ENCODE measurements at regions not wholly inside any gene's neighbourhood (a gene's known extent, or its start where the extent isn't known, plus 50 kb on each side); places are given as distances from the start of the nearest gene placed in this dataset.

GRCh38 chr22:49575703-49576081, 252.0 kb downstream of the BRD1 start:
- TF ChIP-seq OSR1 (CRISPR knock-in tag; IDR thresholded peaks at IDR 0.05) (no peak), SNAI2 (CRISPR knock-in tag; IDR thresholded peaks at IDR 0.05) (no peak), ARNTL (CRISPR knock-in tag; IDR thresholded peaks at IDR 0.05; ENCODE audit: borderline replicate concordance, low read depth) (no peak), PATZ1 (CRISPR knock-in tag; IDR thresholded peaks at IDR 0.05; ENCODE audit: borderline replicate concordance) (no peak), ZFP30 (CRISPR knock-in tag; IDR thresholded peaks at IDR 0.05) (no peak), RARB (CRISPR knock-in tag; IDR thresholded peaks at IDR 0.05) (no peak), POU6F1 (CRISPR knock-in tag; IDR thresholded peaks at IDR 0.05; ENCODE audit: borderline replicate concordance, low read depth) (no peak), ZC3H10 (CRISPR knock-in tag; IDR thresholded peaks at IDR 0.05) (no peak)
- TF ChIP-seq, protein P1, sequence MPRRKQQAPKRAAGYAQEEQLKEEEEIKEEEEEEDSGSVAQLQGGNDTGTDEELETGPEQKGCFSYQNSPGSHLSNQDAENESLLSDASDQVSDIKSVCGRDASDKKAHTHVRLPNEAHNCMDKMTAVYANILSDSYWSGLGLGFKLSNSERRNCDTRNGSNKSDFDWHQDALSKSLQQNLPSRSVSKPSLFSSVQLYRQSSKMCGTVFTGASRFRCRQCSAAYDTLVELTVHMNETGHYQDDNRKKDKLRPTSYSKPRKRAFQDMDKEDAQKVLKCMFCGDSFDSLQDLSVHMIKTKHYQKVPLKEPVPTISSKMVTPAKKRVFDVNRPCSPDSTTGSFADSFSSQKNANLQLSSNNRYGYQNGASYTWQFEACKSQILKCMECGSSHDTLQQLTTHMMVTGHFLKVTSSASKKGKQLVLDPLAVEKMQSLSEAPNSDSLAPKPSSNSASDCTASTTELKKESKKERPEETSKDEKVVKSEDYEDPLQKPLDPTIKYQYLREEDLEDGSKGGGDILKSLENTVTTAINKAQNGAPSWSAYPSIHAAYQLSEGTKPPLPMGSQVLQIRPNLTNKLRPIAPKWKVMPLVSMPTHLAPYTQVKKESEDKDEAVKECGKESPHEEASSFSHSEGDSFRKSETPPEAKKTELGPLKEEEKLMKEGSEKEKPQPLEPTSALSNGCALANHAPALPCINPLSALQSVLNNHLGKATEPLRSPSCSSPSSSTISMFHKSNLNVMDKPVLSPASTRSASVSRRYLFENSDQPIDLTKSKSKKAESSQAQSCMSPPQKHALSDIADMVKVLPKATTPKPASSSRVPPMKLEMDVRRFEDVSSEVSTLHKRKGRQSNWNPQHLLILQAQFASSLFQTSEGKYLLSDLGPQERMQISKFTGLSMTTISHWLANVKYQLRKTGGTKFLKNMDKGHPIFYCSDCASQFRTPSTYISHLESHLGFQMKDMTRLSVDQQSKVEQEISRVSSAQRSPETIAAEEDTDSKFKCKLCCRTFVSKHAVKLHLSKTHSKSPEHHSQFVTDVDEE (CRISPR knock-in tag; IDR thresholded peaks at IDR 0.05), result no peak
- TF ChIP-seq, protein P2, sequence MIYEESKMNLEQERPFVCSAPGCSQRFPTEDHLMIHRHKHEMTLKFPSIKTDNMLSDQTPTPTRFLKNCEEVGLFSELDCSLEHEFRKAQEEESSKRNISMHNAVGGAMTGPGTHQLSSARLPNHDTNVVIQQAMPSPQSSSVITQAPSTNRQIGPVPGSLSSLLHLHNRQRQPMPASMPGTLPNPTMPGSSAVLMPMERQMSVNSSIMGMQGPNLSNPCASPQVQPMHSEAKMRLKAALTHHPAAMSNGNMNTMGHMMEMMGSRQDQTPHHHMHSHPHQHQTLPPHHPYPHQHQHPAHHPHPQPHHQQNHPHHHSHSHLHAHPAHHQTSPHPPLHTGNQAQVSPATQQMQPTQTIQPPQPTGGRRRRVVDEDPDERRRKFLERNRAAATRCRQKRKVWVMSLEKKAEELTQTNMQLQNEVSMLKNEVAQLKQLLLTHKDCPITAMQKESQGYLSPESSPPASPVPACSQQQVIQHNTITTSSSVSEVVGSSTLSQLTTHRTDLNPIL (CRISPR knock-in tag; IDR thresholded peaks at IDR 0.05; ENCODE audit: low read depth), result no peak

Measured in SK-N-SH treated with all-trans-retinoic acid at 6 μM for 48 hours (cell line).